Keratinocyte (primary cell): ENCODE measurements at regions not wholly inside any gene's neighbourhood (a gene's known extent, or its start where the extent isn't known, plus 50 kb on each side); places are given as distances from the start of the nearest gene placed in this dataset.

Experiments used
- DNase-seq: peaks from one replicate; pipeline ENCODE4 v3.0.0-alpha.2; 2011; ENCODE audit warnings: low read depth, missing footprints, low spot score
- FAIRE-seq: peaks from 2 replicates; lab custom pipeline; 2011; peaks lifted over from hg19 to GRCh38; lab: Jason Lieb, UNC
- H2AFZ ChIP-seq: 2 replicates; pipeline ENCODE4 v1.6.0; 2012; ENCODE audit warnings: low read length, control low read depth, inconsistent platforms; ENCODE audit not compliant: control insufficient read depth
- H3K27ac ChIP-seq: 2 replicates; pipeline ENCODE4 v1.5.1; 2011; ENCODE audit warnings: low read length; ENCODE audit not compliant: control insufficient read depth, insufficient read depth
- H3K27me3 ChIP-seq: 3 replicates; pipeline ENCODE4 v1.6.0; 2011; ENCODE audit warnings: low read length; ENCODE audit not compliant: control insufficient read depth, insufficient read depth; ENCODE audit errors: extremely low read depth
- H3K36me3 ChIP-seq, 2 experiments: 2 replicates in 1 of 2; 3 replicates in 1 of 2; pipeline ENCODE4 v1.5.1; 2011; ENCODE audit warnings: low read length in 2 of 2, mild to moderate bottlenecking in 1 of 2; ENCODE audit not compliant: control insufficient read depth in 2 of 2, insufficient read depth in 2 of 2; ENCODE audit errors: extremely low read depth in 1 of 2
- H3K4me1 ChIP-seq: 3 replicates; pipeline ENCODE4 v1.5.1; 2011; ENCODE audit warnings: low read length; ENCODE audit not compliant: control insufficient read depth, insufficient read depth; ENCODE audit errors: extremely low read depth
- H3K4me2 ChIP-seq: 3 replicates; pipeline ENCODE4 v1.6.0; 2011; ENCODE audit warnings: low read depth, low read length; ENCODE audit not compliant: control insufficient read depth, insufficient read depth; ENCODE audit errors: extremely low read depth
- H3K4me3 ChIP-seq, 3 experiments: fragments of 200-600 bp in 1 of 3; sonication (generic) in 1 of 3; 2 replicates in 2 of 3; 3 replicates in 1 of 3; pipeline ENCODE4 v1.5.1; 2011 to 2016; ENCODE audit warnings: low read length in 3 of 3, mild to moderate bottlenecking in 3 of 3, control low read depth in 2 of 3, inconsistent platforms in 1 of 3, low read depth in 1 of 3, mixed read lengths in 1 of 3, mixed run types in 1 of 3, moderate library complexity in 1 of 3; ENCODE audit not compliant: control insufficient read depth in 2 of 3, insufficient read depth in 2 of 3; ENCODE audit errors: extremely low read depth in 1 of 3
- H3K79me2 ChIP-seq: 2 replicates; pipeline ENCODE4 v1.6.0; 2012; ENCODE audit warnings: low read length; ENCODE audit not compliant: control insufficient read depth, insufficient read depth
- H3K9ac ChIP-seq: 3 replicates; pipeline ENCODE4 v1.6.0; 2011; ENCODE audit warnings: low read length; ENCODE audit not compliant: control insufficient read depth, insufficient read depth; ENCODE audit errors: extremely low read depth
- H3K9me1 ChIP-seq: 3 replicates; pipeline ENCODE4 v1.6.0; 2011; ENCODE audit warnings: low read length; ENCODE audit not compliant: control insufficient read depth, insufficient read depth; ENCODE audit errors: extremely low read depth
- H3K9me3 ChIP-seq: 2 replicates; pipeline ENCODE4 v1.5.1; 2012; ENCODE audit warnings: low read depth, low read length; ENCODE audit not compliant: control insufficient read depth
- H4K20me1 ChIP-seq: 3 replicates; pipeline ENCODE4 v1.6.0; 2011; ENCODE audit warnings: low read length; ENCODE audit not compliant: control insufficient read depth, insufficient read depth; ENCODE audit errors: extremely low read depth
- EZH2 ChIP-seq: IDR thresholded peaks from one replicate; pipeline ENCODE4 v1.6.1; 2012; ENCODE audit warnings: inconsistent platforms, mild to moderate bottlenecking, low read length, moderate library complexity
- dilution Hi-C: fragments of 300-500 bp; cut with MboI; formaldehyde crosslinking; loops from one replicate; pipeline ENCODE4 v1.7.0; 2020; ENCODE audit warnings: low sequenced_read_pairs; ENCODE audit not compliant: extremely low pct_ligation_motif_present
- TF ChIP-seq, protein P1 (sequence below), 3 experiments: IDR thresholded peaks in 1 of 3; conservative IDR thresholded peaks in 1 of 3; optimal IDR thresholded peaks in 1 of 3; 2 replicates in 2 of 3; 3 replicates in 1 of 3; pipeline versions ENCODE3 to v1.5.1; 2011; ENCODE audit warnings: low read length in 3 of 3, mild to moderate bottlenecking in 3 of 3, moderate library complexity in 2 of 3, control low read depth in 1 of 3, inconsistent platforms in 1 of 3; ENCODE audit not compliant: insufficient read depth in 2 of 3; ENCODE audit errors: extremely low read depth in 1 of 3

DNA sequence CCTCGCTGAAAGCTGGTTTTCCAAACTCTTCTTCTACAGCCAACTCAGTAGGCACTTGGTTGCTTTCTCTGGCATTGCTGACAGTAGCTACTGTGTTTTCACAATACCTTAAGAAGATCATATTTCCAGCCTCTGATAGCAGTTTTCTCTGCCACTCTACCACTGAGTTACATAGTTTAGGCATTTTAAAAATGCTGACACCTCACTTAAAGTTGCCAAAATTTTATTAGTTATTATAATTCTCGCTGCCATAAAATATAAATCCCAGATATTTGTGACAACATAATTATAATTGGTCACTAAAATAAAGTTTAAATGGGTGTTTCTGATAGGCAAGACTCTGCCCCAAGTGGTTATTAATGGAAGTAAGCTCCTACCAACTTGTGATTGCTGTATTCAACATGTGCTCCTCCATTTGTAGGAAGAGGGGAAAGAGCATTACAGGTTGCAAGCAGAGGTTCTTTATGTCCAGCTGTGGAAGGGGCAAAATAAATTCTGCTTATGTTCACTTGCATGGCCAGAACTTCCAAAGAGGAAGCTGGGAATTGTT lies 1202.8 kb downstream of the CNTNAP5 start:
- H3K4me2 ChIP-seq: no peak overlapping the region
- no peaks in the 10 kb centered on the region for H4K20me1 ChIP-seq
- H2AFZ ChIP-seq: no peak overlapping the region
- FAIRE-seq (no peak), DNase-seq (no peak)
- no peak overlapping the region for H3K4me3 ChIP-seq
- no peaks in the 10 kb centered on the region for H3K79me2 ChIP-seq
- H3K9me3 ChIP-seq: no peaks in the 10 kb centered on the region
- dilution Hi-C loops: no loop called here
- H3K9ac ChIP-seq: no peak overlapping the region
- TF ChIP-seq, protein P1, sequence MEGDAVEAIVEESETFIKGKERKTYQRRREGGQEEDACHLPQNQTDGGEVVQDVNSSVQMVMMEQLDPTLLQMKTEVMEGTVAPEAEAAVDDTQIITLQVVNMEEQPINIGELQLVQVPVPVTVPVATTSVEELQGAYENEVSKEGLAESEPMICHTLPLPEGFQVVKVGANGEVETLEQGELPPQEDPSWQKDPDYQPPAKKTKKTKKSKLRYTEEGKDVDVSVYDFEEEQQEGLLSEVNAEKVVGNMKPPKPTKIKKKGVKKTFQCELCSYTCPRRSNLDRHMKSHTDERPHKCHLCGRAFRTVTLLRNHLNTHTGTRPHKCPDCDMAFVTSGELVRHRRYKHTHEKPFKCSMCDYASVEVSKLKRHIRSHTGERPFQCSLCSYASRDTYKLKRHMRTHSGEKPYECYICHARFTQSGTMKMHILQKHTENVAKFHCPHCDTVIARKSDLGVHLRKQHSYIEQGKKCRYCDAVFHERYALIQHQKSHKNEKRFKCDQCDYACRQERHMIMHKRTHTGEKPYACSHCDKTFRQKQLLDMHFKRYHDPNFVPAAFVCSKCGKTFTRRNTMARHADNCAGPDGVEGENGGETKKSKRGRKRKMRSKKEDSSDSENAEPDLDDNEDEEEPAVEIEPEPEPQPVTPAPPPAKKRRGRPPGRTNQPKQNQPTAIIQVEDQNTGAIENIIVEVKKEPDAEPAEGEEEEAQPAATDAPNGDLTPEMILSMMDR (optimal IDR thresholded peaks at IDR 0.05 in 1 of 3, IDR thresholded peaks at IDR 0.05 in 1 of 3, conservative IDR thresholded peaks at IDR 0.05 in 1 of 3; ENCODE audit: extremely low read depth in 1 of 3, insufficient read depth in 2 of 3, low read length in 3 of 3): no peak
- no peak for TF ChIP-seq EZH2
- H3K27me3 ChIP-seq: no peaks in the 10 kb centered on the region
- no peaks in the 10 kb centered on the region for H3K4me1 ChIP-seq
- H3K9me1 ChIP-seq: no peaks in the 10 kb centered on the region
- H3K36me3 ChIP-seq: no peaks in the 10 kb centered on the region
- no peak overlapping the region for H3K27ac ChIP-seq

DNA sequence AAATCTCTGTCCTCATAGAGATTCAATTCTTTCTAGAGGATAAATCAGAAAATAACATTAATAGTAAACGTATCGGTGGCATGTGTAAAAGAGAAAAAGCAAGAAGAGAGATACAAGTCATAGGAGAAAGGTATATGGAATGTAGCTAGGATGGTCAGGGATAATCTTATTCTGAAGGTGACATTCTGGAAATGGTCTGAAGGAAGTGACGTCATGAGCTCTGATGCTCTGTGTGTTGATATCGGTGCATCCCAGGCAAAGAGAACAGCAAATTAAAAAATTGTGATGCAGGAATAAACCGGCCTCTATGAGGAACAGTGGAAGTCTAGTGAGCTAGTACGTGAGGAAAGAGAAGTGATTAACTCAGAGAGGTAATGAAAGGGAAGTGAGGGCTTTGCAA lies 1215.8 kb downstream of the CNTNAP5 start:
- no peak overlapping the region for H2AFZ ChIP-seq
- H3K27me3 ChIP-seq: no peaks in the 10 kb centered on the region
- H3K4me1 ChIP-seq: no peaks in the 10 kb centered on the region
- FAIRE-seq: no peak
- H4K20me1 ChIP-seq: no peaks in the 10 kb centered on the region
- no peak overlapping the region for H3K9ac ChIP-seq
- TF ChIP-seq, protein P1 (optimal IDR thresholded peaks at IDR 0.05 in 1 of 3, IDR thresholded peaks at IDR 0.05 in 1 of 3, conservative IDR thresholded peaks at IDR 0.05 in 1 of 3; ENCODE audit: extremely low read depth in 1 of 3, insufficient read depth in 2 of 3, low read length in 3 of 3): no peak
- no peak for TF ChIP-seq EZH2
- no peaks in the 10 kb centered on the region for H3K9me3 ChIP-seq
- no peak overlapping the region for H3K4me2 ChIP-seq
- H3K9me1 ChIP-seq: no peaks in the 10 kb centered on the region
- no peaks in the 10 kb centered on the region for H3K36me3 ChIP-seq
- no peak overlapping the region for H3K27ac ChIP-seq
- H3K79me2 ChIP-seq: no peaks in the 10 kb centered on the region
- no peak for DNase-seq
- H3K4me3 ChIP-seq: no peak overlapping the region
- dilution Hi-C loops: no loop called here
